Adrenal gland (tissue), 5 donors: ENCODE measurements at regions not wholly inside any gene's neighbourhood (a gene's known extent, or its start where the extent isn't known, plus 50 kb on each side); places are given as distances from the start of the nearest gene placed in this dataset.

Source experiments
- POLR2A ChIP-seq, 2 donors: fragments of 450-650 bp; IDR thresholded peaks; one replicate each; pipeline ENCODE4 v1.6.1; 2017; ENCODE audit warnings: antibody characterized with exemption in 2 of 2, mild to moderate bottlenecking in 2 of 2, moderate library complexity in 1 of 2
- TF ChIP-seq, protein P1 (sequence below), 6 experiments: fragments of 450-650 bp in 4 of 6; fragments of 200-600 bp in 2 of 6; sonication (generic) in 1 of 6; IDR thresholded peaks; 1 replicate in 5 of 6; 2 replicates in 1 of 6; pipeline versions ENCODE4 v1.5.1 to v1.8.0; 2016 to 2021; ENCODE audit warnings: antibody characterized with exemption in 6 of 6, mild to moderate bottlenecking in 2 of 6, moderate library complexity in 1 of 6
- donor health status: DM: no; HTN: no; CAD: no.

DNA sequence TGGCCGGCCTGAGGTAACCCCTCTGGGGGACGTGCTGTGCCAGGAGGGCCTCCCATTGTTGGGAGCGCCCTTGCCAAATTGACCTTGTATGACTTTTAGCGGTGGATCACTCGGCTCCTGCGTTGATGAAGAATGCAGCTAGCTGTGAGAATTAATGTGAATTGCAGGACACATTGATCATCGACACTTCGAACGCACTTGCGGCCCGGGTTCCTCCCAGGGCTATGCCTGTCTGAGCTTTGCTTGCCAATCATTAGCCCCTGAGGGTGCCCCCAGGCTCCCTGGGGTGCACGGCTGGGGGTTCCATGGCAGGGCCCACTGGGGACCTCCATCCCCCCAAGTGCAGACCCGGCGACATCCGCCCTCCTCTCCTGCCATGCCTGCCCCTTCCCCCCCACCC, 672.4 kb downstream of the TSPY10 start:
- TF ChIP-seq POLR2A (IDR thresholded peaks at IDR 0.05), result no peak
- TF ChIP-seq, protein P1, sequence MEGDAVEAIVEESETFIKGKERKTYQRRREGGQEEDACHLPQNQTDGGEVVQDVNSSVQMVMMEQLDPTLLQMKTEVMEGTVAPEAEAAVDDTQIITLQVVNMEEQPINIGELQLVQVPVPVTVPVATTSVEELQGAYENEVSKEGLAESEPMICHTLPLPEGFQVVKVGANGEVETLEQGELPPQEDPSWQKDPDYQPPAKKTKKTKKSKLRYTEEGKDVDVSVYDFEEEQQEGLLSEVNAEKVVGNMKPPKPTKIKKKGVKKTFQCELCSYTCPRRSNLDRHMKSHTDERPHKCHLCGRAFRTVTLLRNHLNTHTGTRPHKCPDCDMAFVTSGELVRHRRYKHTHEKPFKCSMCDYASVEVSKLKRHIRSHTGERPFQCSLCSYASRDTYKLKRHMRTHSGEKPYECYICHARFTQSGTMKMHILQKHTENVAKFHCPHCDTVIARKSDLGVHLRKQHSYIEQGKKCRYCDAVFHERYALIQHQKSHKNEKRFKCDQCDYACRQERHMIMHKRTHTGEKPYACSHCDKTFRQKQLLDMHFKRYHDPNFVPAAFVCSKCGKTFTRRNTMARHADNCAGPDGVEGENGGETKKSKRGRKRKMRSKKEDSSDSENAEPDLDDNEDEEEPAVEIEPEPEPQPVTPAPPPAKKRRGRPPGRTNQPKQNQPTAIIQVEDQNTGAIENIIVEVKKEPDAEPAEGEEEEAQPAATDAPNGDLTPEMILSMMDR (IDR thresholded peaks at IDR 0.05), result no peak
